DMS153 treated with DMSO at 0.1 percent for 48 hours (cell line): ENCODE measurements at regions not wholly inside any gene's neighbourhood (a gene's known extent, or its start where the extent isn't known, plus 50 kb on each side); places are given as distances from the start of the nearest gene placed in this dataset.

ENCODE experiments used
- DNase-seq: peaks from one replicate; lab custom pipeline; 2025; ENCODE audit not compliant: unreplicated experiment; lab: John Stamatoyannopoulos, UW

GRCh38 chr7:130910949-130911944 is 177.2 kb upstream of the KLF14 start:
- DNase-seq: no peak

GRCh38 chr7:130912082-130912861 is 178.3 kb upstream of the KLF14 start:
- no peak for DNase-seq

- no peak for DNase-seq
These were observed 179.0 kb upstream of the KLF14 start for GRCh38 chr7:130912862-130913638.

- no peak for DNase-seq
These were observed 179.9 kb upstream of the KLF14 start for GRCh38 chr7:130913639-130914553.

- DNase-seq: no peak
These were observed 180.7 kb upstream of the KLF14 start for GRCh38 chr7:130914554-130915294.

GRCh38 chr7:130917669-130918128 is 183.7 kb upstream of the KLF14 start:
- no peak for DNase-seq

- no peak for DNase-seq
These were observed 184.4 kb upstream of the KLF14 start for GRCh38 chr7:130918129-130919052.

- DNase-seq: no peak
These were observed 185.5 kb upstream of the KLF14 start for GRCh38 chr7:130919316-130920103.

GRCh38 chr7:130920122-130920521 is 186.1 kb upstream of the KLF14 start:
- DNase-seq: no peak

GRCh38 chr7:130921391-130922180 is 187.6 kb upstream of the KLF14 start:
- peak; percentile 78 for DNase-seq

- DNase-seq: no peak
These were observed 188.5 kb upstream of the KLF14 start for GRCh38 chr7:130922206-130923112.

- no peak for DNase-seq
These were observed 189.4 kb upstream of the KLF14 start for GRCh38 chr7:130923365-130923764.

GRCh38 chr7:130923930-130924329 is 189.9 kb upstream of the KLF14 start:
- no peak for DNase-seq

- no peak for DNase-seq
These were observed 191.3 kb upstream of the KLF14 start for GRCh38 chr7:130925136-130925794.
